Tibial artery (tissue), 4 donors: ENCODE measurements at regions not wholly inside any gene's neighbourhood (a gene's known extent, or its start where the extent isn't known, plus 50 kb on each side); places are given as distances from the start of the nearest gene placed in this dataset.

Experiments used
- DNase-seq, 2 donors: peaks; one replicate each; pipeline ENCODE4 v3.0.0-alpha.2; 2019
- H3K27ac ChIP-seq, 2 donors: fragments of 200-600 bp; sonication (generic) in 1 of 2; 1 replicate in 1 of 2; 2 replicates in 1 of 2; pipeline ENCODE4 v1.5.1; 2018 to 2019; ENCODE audit warnings: mild to moderate bottlenecking in 1 of 2
- H3K27me3 ChIP-seq, 2 donors: fragments of 200-600 bp; sonication (generic) in 1 of 2; one replicate each; pipeline versions ENCODE4 v1.5.1 to v1.6.0; 2016 to 2019
- H3K36me3 ChIP-seq, 3 donors: fragments of 200-600 bp; sonication (generic) in 2 of 3; one replicate each; pipeline ENCODE4 v1.5.1; 2016 to 2019; ENCODE audit warnings: mild to moderate bottlenecking in 2 of 3
- H3K4me1 ChIP-seq, 4 donors: fragments of 200-600 bp; sonication (generic) in 2 of 4; 1 replicate in 3 of 4; 2 replicates in 1 of 4; pipeline ENCODE4 v1.5.1; 2016 to 2019
- H3K4me3 ChIP-seq, 2 donors: fragments of 200-600 bp; sonication (generic) in 1 of 2; 1 replicate in 1 of 2; 2 replicates in 1 of 2; pipeline ENCODE4 v1.5.1; 2018 to 2019; ENCODE audit warnings: mild to moderate bottlenecking in 2 of 2
- H3K9me3 ChIP-seq, 3 donors: fragments of 200-600 bp; sonication (generic) in 1 of 3; one replicate each; pipeline ENCODE4 v1.5.1; 2016 to 2019
- intact Hi-C: fragments of 100-400 bp; cut with DNase I; formaldehyde crosslinking; loops from one replicate; pipeline ENCODE4 v1.15.0; 2023; ENCODE audit warnings: low total_unique reads
- TF ChIP-seq, protein P1 (sequence below), 2 experiments: fragments of 200-600 bp in 1 of 2; fragments of 450-650 bp in 1 of 2; IDR thresholded peaks; one replicate each; pipeline ENCODE4 v1.5.1; 2017 to 2019; ENCODE audit warnings: antibody characterized with exemption in 2 of 2, mild to moderate bottlenecking in 1 of 2, moderate library complexity in 1 of 2

- no peaks in the 10 kb centered on the region for H3K9me3 ChIP-seq
- no peak overlapping the region for H3K27ac ChIP-seq
- DNase-seq = no peak
- H3K4me1 ChIP-seq = peaks cover 0 to 16% (median 7%) of the 10 kb centered on the region in 4 donors
- H3K4me3 ChIP-seq = no peak overlapping the region
- H3K36me3 ChIP-seq = no peaks in the 10 kb centered on the region
- TF ChIP-seq, protein P1, sequence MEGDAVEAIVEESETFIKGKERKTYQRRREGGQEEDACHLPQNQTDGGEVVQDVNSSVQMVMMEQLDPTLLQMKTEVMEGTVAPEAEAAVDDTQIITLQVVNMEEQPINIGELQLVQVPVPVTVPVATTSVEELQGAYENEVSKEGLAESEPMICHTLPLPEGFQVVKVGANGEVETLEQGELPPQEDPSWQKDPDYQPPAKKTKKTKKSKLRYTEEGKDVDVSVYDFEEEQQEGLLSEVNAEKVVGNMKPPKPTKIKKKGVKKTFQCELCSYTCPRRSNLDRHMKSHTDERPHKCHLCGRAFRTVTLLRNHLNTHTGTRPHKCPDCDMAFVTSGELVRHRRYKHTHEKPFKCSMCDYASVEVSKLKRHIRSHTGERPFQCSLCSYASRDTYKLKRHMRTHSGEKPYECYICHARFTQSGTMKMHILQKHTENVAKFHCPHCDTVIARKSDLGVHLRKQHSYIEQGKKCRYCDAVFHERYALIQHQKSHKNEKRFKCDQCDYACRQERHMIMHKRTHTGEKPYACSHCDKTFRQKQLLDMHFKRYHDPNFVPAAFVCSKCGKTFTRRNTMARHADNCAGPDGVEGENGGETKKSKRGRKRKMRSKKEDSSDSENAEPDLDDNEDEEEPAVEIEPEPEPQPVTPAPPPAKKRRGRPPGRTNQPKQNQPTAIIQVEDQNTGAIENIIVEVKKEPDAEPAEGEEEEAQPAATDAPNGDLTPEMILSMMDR (IDR thresholded peaks at IDR 0.05) = no peak
- H3K27me3 ChIP-seq = no peaks in the 10 kb centered on the region
- intact Hi-C loops = no loop called here
Measured at GRCh38 chr6:139857143-139857542, 482.7 kb upstream of the CITED2 start.

GRCh38 chr6:139856562-139856961, 482.1 kb upstream of the CITED2 start:
- H3K9me3 ChIP-seq = no peaks in the 10 kb centered on the region
- intact Hi-C loops = no loop called here
- TF ChIP-seq, protein P1 (IDR thresholded peaks at IDR 0.05) = no peak
- no peak overlapping the region for H3K4me3 ChIP-seq
- peaks cover 0 to 19% (median 7%) of the 10 kb centered on the region in 4 donors for H3K4me1 ChIP-seq
- H3K27me3 ChIP-seq = no peaks in the 10 kb centered on the region
- no peak for DNase-seq
- no peak overlapping the region for H3K27ac ChIP-seq
- no peaks in the 10 kb centered on the region for H3K36me3 ChIP-seq

DNA sequence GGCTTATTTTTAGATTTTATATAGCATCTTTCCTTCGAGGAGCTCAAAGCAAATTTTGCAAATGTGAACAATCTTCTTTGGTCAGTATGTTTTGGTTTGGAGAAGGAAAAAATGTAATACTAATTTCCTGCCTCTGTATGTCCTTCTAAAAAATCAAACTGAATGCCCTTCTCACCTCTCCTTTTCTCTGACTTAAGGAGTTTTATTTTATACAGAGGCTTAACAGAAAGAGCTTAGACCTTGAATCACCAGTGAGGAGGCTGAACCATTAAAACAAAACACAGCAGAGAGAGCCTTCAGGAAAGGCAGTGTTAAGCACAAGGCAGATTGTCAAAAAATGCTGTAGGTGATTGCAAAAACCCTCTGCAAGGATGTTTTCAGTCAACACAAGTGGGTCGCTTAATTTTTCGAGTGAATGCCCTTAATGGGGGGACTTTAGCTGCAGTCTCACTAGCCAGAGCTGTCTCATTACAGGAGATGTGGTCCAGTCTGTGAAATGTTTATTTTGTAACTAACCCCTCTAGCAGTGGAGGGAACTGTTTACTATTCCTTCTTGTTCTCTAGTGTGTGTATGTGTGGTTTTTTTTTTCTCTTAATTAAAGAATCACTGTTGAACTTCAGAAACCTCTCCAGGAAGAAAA, 481.3 kb upstream of the CITED2 start:
- Histone ChIP-seq H3K4me3 (no peak overlapping the region), H3K4me1 (peaks cover 0 to 21% (median 7%) of the 10 kb centered on the region in 4 donors), H3K27me3 (no peaks in the 10 kb centered on the region), H3K9me3 (peaks cover 0 to 4% (median 0%) of the 10 kb centered on the region in 3 donors), H3K27ac (no peak overlapping the region), H3K36me3 (no peaks in the 10 kb centered on the region)
- intact Hi-C loops = no loop called here
- TF ChIP-seq, protein P1 (IDR thresholded peaks at IDR 0.05) = no peak
- no peak for DNase-seq

GRCh38 chr6:139853302-139853992, 479.0 kb upstream of the CITED2 start:
- Histone ChIP-seq H3K27ac (no peak overlapping the region), H3K4me3 (no peak overlapping the region), H3K9me3 (peaks cover 0 to 10% (median 0%) of the 10 kb centered on the region in 3 donors), H3K27me3 (no peaks in the 10 kb centered on the region), H3K36me3 (no peaks in the 10 kb centered on the region), H3K4me1 (peaks cover 0 to 21% (median 7%) of the 10 kb centered on the region in 4 donors)
- intact Hi-C loops = no loop called here
- DNase-seq = no peak
- TF ChIP-seq, protein P1 (IDR thresholded peaks at IDR 0.05) = no peak

- Histone ChIP-seq H3K4me1 (peaks cover 0 to 21% (median 7%) of the 10 kb centered on the region in 4 donors), H3K27ac (no peak overlapping the region), H3K27me3 (no peaks in the 10 kb centered on the region), H3K4me3 (no peak overlapping the region), H3K9me3 (peaks cover 0 to 10% (median 0%) of the 10 kb centered on the region in 3 donors), H3K36me3 (no peaks in the 10 kb centered on the region)
- no peak for DNase-seq
- TF ChIP-seq, protein P1 (IDR thresholded peaks at IDR 0.05) = no peak
- intact Hi-C loops = no loop called here
Measured at GRCh38 chr6:139852488-139853140, 478.2 kb upstream of the CITED2 start.
